GM19023 (cell line): ENCODE measurements at regions not wholly inside any gene's neighbourhood (a gene's known extent, or its start where the extent isn't known, plus 50 kb on each side); places are given as distances from the start of the nearest gene placed in this dataset.
"Not testable (repeated sequence)": the region's sequence is repeated elsewhere in the genome, so short reads cannot be mapped to it uniquely, and the experiment has no call there.

Experiments used
- ATAC-seq: cut with Tn5 transposase; IDR thresholded peaks from one replicate; pipeline ENCODE4 v1.9.1; 2021; ENCODE audit warnings: mild to moderate bottlenecking, moderate library complexity; ENCODE audit not compliant: unreplicated experiment

DNA sequence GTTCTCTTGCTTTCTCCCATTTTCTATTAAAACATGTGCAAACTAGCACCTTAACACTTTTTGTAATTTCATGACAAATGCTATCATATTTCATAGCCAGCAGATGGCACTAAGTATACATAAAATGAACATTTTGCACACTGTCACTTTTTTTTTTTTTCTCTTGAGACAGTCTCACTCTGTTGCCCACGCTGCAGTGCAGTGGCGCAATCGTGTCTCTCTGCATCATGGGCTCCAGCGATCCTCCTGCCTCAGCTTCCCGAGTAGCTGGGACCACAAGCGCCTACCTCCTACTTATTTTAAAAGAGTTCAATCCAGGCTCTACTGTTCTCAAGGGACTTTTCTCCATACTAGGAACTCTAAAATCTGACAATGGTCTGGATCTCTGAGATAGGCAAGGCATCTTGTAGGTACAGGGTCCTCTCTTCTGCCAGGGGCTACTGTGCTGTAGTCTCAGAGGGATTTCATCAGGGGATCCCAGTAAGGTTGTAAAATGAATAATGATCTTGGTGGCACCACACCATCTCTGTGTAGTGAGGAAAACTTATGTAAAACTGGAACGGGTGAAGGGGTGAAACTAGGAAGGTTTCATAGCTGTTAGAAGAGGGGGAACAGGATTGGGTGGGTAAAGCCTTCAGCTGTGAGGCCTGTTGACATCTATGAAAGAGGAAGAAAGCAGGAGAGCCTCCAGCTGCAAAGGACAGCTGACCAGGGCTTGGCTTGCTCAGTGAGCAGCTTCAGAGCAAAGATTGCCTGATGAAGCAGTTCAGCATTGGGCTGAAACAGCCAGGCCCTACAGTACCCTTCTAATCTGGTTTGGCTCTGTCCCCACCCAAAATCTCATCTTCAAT lies 196.9 kb downstream of the AVL9 start:
- ATAC-seq: peak; percentile 84

DNA sequence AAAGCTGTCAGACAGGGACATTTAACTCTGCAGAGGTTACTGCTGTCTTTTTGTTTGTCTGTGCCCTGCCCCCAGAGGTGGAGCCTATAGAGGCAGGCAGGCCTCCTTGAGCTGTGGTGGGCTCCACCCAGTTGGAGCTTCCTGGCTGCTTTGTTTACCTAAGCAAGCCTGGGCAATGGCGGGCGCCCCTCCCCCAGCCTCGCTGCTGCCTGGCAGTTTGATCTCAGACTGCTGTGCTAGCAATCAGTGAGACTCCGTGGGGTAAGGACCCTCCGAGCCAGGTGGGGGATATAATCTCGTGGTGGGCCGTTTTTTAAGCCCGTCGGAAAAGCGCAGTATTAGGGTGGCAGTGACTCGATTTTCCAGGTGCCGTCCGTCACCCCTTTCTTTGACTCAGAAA lies 192.8 kb downstream of the AVL9 start:
- not testable (repeated sequence) for ATAC-seq

GRCh38 chr7:32681174-32681518 lies 185.9 kb downstream of the AVL9 start:
- ATAC-seq: no peak

GRCh38 chr7:32680259-32681173 lies 185.2 kb downstream of the AVL9 start:
- no peak for ATAC-seq

- ATAC-seq: no peak
These were observed 183.9 kb downstream of the AVL9 start for GRCh38 chr7:32679192-32679591.

DNA sequence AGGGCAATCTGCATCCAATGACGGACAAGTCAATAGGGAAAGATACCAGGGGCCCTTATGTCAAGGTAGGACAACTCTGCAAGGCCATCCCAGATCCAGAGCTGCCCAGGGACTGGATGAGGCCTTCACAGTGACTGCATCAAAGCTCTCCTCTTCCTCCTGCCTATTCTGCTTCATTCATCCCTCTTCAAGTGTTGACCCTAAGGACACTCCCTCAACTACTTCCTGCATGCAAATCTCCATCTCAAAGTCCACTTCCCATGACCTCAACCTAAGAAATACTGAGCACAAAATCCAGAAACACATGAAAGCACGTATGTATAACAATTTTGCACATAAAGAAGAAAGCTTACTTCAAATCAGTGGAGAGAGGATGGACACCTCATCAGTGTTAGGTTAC lies 182.3 kb downstream of the AVL9 start:
- ATAC-seq: no peak

DNA sequence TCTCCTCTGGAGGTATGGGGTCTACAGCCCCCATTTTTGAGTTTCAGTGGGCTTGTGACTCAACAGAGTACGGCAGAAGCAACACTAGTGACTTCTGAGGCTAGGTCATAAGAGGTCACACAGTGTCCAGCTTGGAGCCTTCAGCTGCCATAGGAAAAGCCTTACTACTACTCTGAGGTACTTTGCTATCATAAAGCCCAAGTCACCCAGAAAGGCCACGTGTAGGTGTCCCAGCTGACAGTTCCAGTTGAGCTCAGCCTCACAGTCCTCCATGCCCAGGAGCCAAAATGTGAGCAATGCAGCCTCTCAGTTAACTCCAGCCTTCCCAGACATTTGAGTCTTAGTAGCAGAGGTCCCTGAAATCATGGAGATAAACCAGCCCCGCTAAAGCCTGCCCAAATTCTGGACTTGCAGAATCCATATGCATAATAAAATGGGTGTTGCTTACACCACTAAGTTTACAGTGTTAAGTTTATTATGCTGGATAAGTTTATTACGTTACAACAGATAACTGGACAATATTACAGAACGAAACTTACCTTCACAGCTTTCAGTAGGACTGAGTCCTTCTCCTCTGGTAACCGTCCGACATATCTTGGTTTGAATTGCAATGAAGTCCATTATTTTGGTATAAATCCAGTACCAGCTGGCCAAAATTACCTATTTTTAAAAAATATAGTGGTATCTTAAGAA lies 181.1 kb downstream of the AVL9 start:
- ATAC-seq: no peak

- no peak for ATAC-seq
These were observed 178.1 kb downstream of the AVL9 start for GRCh38 chr7:32673275-32673983.

DNA sequence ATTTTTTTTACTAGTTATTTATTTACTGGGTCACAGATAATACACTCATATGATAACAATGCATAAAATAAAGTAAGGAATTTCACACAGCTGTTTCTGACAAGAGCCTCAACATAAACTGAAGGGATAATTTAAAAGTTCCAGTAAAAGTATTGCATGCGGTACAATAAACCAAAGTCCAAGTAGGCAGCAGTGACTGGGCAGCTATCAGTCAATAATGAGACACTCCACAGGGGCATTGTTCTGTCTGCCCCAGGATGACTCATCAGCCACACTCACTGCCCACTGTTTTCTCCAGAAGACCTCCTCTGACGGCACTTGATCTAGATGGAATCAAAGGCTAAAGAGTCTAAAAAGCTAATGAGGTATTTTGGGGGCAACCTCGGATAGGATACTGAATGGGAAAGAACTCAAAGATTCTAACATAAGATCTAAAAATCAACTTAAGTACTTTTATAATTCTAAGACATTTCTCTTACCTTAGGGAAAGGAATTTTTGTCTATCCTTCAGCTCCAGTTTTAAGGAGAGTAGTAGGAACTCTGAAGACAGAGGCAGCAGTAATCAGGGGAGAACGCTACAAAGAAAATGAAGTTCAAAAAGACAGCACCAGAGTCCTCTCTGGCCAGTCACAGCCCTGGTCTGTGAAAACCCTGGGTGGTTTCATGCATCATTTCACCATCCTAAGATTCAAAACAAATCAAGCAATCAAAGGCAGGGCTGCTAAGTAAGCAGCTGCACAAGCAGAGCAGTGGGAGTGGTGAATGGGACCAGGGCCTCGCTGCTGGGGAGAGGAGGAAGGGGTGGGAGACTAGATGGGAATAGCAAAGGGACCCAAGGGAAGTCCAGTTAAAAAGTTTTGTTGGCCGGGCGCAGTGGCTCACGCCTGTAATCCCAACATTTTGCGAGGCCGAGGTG lies 175.1 kb downstream of the AVL9 start:
- no peak for ATAC-seq

GRCh38 chr7:32669173-32669870 lies 174.0 kb downstream of the AVL9 start:
- ATAC-seq: not testable (repeated sequence)

- ATAC-seq: not testable (repeated sequence)
These were observed 173.3 kb downstream of the AVL9 start for GRCh38 chr7:32668387-32669097.

DNA sequence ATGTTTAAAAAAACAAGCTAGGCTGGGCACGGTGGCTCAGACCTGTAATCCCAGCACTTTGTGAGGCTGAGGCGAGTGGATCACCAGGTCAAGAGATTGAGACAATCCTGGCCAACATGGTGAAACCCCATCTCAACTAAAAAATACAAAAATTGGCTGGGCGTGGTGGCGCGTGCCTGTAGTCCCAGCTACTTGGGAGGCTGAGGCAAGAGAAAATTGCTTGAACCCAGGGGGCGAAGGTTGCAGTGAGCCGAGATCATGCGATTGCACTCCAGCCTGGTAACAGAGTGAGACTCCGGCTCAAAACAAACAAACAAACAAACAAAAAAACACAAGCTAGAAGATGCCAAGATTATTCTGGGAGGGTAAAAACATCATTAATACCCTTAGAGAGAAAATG lies 172.3 kb downstream of the AVL9 start:
- not testable (repeated sequence) for ATAC-seq

- ATAC-seq: not testable (repeated sequence)
These were observed 168.5 kb downstream of the AVL9 start for GRCh38 chr7:32663805-32664211.

DNA sequence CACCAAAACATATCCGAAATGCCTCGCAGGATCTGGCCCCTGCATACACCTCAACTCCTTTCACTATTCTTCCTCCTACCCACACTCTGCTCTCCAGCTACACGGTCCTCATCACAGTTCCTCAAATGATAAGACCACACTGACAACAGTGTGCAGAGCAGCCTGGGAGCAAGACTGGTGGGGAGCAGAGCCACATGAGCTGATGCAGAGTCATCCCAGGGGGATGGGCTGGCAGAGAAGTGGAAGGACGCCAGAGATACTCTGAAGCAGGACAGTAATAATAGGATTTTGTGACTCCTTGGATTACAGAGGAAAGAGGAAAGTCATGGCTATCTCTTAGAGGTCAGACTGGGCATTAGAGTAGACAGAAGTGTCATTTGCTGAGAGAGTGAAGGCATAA lies 167.2 kb downstream of the AVL9 start:
- not testable (repeated sequence) for ATAC-seq

DNA sequence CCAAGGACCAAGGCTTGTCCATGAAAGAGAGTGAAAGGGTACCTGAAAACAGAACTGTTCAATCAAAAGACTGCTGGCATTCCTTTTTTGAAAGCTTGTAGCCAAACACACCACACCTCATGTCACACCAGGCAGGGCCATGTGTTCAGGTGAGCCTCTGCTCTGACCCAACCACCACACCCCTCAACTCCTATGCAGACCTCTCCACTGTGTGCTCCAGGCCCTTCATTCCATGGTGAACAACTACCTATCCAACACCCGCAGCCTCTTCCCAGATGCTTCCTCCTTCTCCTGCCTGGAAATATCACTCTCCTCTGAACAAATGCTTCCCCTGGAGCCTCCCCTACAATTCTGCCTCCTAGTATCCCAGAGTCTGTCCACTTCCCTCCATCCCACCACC lies 166.6 kb downstream of the AVL9 start:
- ATAC-seq: no peak

GRCh38 chr7:32661501-32661900 lies 166.2 kb downstream of the AVL9 start:
- no peak for ATAC-seq

GRCh38 chr7:32660936-32661335 lies 165.6 kb downstream of the AVL9 start:
- no peak for ATAC-seq

GRCh38 chr7:32659853-32660252 lies 164.6 kb downstream of the AVL9 start:
- no peak for ATAC-seq
